HEK293 (cell line): ENCODE measurements at regions not wholly inside any gene's neighbourhood (a gene's known extent, or its start where the extent isn't known, plus 50 kb on each side); places are given as distances from the start of the nearest gene placed in this dataset.

Experiments used
- CTCF ChIA-PET: fragments of 350-600 bp; formaldehyde crosslinking; extraction: SDS; loops from one replicate; lab custom pipeline; 2021; ENCODE audit warnings: antibody characterized with exemption; lab: Yijun Ruan, JAX
- POLR2A ChIA-PET: fragments of 300-600 bp; formaldehyde crosslinking; extraction: SDS; loops from one replicate; lab custom pipeline; 2020; ENCODE audit warnings: antibody characterized with exemption, inconsistent platforms; lab: Yijun Ruan, JAX
- H3K27ac ChIP-seq: fragments of 200-500 bp; sonication (Bioruptor generic); 2 replicates; pipeline ENCODE4 v1.5.1; 2014; ENCODE audit warnings: low read depth, low read length, control low read depth, inconsistent platforms; ENCODE audit errors: extremely low read depth
- H3K36me3 ChIP-seq, 2 experiments: fragments of 200-500 bp in 1 of 2; sonication (Bioruptor generic) in 1 of 2; 1 replicate in 1 of 2; 2 replicates in 1 of 2; pipeline ENCODE4 v1.5.1; 2014 to 2017; ENCODE audit warnings: inconsistent platforms in 2 of 2, low read length in 2 of 2; ENCODE audit not compliant: control insufficient read depth in 2 of 2, insufficient read depth in 1 of 2
- H3K4me1 ChIP-seq: fragments of 200-500 bp; sonication (Bioruptor generic); 2 replicates; pipeline ENCODE4 v1.5.1; 2014; ENCODE audit warnings: mild to moderate bottlenecking, low read length, inconsistent platforms; ENCODE audit not compliant: control insufficient read depth, insufficient read depth
- H3K4me3 ChIP-seq: 2 replicates; pipeline ENCODE4 v1.5.1; 2011; ENCODE audit warnings: low read depth, mild to moderate bottlenecking, control low read depth, low read length, moderate library complexity
- H3K9me3 ChIP-seq: fragments of 200-500 bp; sonication (Bioruptor generic); 2 replicates; pipeline ENCODE4 v1.5.1; 2014; ENCODE audit warnings: low read depth, low read length, inconsistent platforms; ENCODE audit not compliant: control insufficient read depth, insufficient read depth
- BCL11B ChIP-seq: fragments of 450-650 bp; formaldehyde crosslinking; IDR thresholded peaks from 2 replicates; pipeline ENCODE4 v1.5.1; 2016; ENCODE audit warnings: low read depth, missing biosample characterization, missing genetic modification characterization
- GLIS1 ChIP-seq: fragments of 450-650 bp; formaldehyde crosslinking; IDR thresholded peaks from 2 replicates; pipeline ENCODE4 v1.5.1; 2016; ENCODE audit warnings: missing biosample characterization, missing genetic modification characterization
- KLF7 ChIP-seq: fragments of 450-650 bp; formaldehyde crosslinking; IDR thresholded peaks from 2 replicates; pipeline ENCODE4 v1.5.1; 2016; ENCODE audit warnings: missing biosample characterization, missing genetic modification characterization, borderline replicate concordance
- SALL2 ChIP-seq: fragments of 450-650 bp; formaldehyde crosslinking; IDR thresholded peaks from 2 replicates; pipeline ENCODE4 v1.5.0; 2017; ENCODE audit warnings: missing biosample characterization, mild to moderate bottlenecking, missing genetic modification characterization, borderline replicate concordance
- YY1 ChIP-seq: fragments of 450-650 bp; formaldehyde crosslinking; IDR thresholded peaks from 2 replicates; pipeline ENCODE4 v1.5.1; 2018; ENCODE audit warnings: missing biosample characterization, missing genetic modification characterization
- ZBTB20 ChIP-seq: fragments of 450-650 bp; formaldehyde crosslinking; IDR thresholded peaks from 2 replicates; pipeline ENCODE4 v1.5.1; 2016; ENCODE audit warnings: missing biosample characterization, missing genetic modification characterization
- ZFP3 ChIP-seq: fragments of 450-650 bp; formaldehyde crosslinking; IDR thresholded peaks from 2 replicates; pipeline ENCODE4 v1.5.1; 2016; ENCODE audit warnings: low read depth, missing biosample characterization, missing genetic modification characterization
- ZNF10 ChIP-seq: fragments of 450-650 bp; formaldehyde crosslinking; IDR thresholded peaks from 2 replicates; pipeline ENCODE4 v1.5.1; 2017; ENCODE audit warnings: missing biosample characterization, missing genetic modification characterization
- ZNF132 ChIP-seq: fragments of 450-650 bp; formaldehyde crosslinking; IDR thresholded peaks from 2 replicates; pipeline ENCODE4 v1.5.1; 2017; ENCODE audit warnings: missing biosample characterization, missing genetic modification characterization, borderline replicate concordance
- ZNF138 ChIP-seq: fragments of 450-650 bp; formaldehyde crosslinking; IDR thresholded peaks from 2 replicates; pipeline ENCODE4 v1.5.1; 2016; ENCODE audit warnings: missing biosample characterization, missing genetic modification characterization, borderline replicate concordance
- ZNF202 ChIP-seq: fragments of 450-650 bp; formaldehyde crosslinking; IDR thresholded peaks from 2 replicates; pipeline ENCODE4 v1.5.1; 2016; ENCODE audit warnings: missing biosample characterization, missing genetic modification characterization, borderline replicate concordance
- ZNF211 ChIP-seq: fragments of 450-650 bp; formaldehyde crosslinking; IDR thresholded peaks from 2 replicates; pipeline ENCODE4 v1.5.1; 2016; ENCODE audit warnings: low read depth, missing biosample characterization, missing genetic modification characterization
- ZNF221 ChIP-seq: fragments of 450-650 bp; formaldehyde crosslinking; IDR thresholded peaks from 2 replicates; pipeline ENCODE4 v1.5.1; 2017; ENCODE audit warnings: missing biosample characterization, missing genetic modification characterization, borderline replicate concordance
- ZNF335 ChIP-seq: fragments of 450-650 bp; formaldehyde crosslinking; conservative IDR thresholded peaks from 2 replicates; pipeline ENCODE4 v1.5.1; 2016; ENCODE audit warnings: missing biosample characterization, missing genetic modification characterization
- ZNF398 ChIP-seq: fragments of 450-650 bp; formaldehyde crosslinking; IDR thresholded peaks from 2 replicates; pipeline ENCODE4 v1.5.1; 2017; ENCODE audit warnings: missing biosample characterization, missing genetic modification characterization
- ZNF48 ChIP-seq: fragments of 450-650 bp; formaldehyde crosslinking; IDR thresholded peaks from 2 replicates; pipeline ENCODE4 v1.5.1; 2016; ENCODE audit warnings: missing biosample characterization, missing genetic modification characterization
- ZNF529 ChIP-seq: fragments of 450-650 bp; formaldehyde crosslinking; IDR thresholded peaks from 2 replicates; pipeline ENCODE4 v1.5.1; 2017; ENCODE audit warnings: missing genetic modification characterization, missing biosample characterization; ENCODE audit not compliant: insufficient replicate concordance
- ZNF549 ChIP-seq: fragments of 450-650 bp; IDR thresholded peaks from 2 replicates; pipeline ENCODE4 v1.5.1; 2018; ENCODE audit warnings: missing biosample characterization, missing genetic modification characterization, mild to moderate bottlenecking, inconsistent platforms, moderate library complexity
- ZNF623 ChIP-seq: fragments of 450-650 bp; formaldehyde crosslinking; IDR thresholded peaks from 2 replicates; pipeline ENCODE4 v1.5.1; 2016; ENCODE audit warnings: missing biosample characterization, missing genetic modification characterization
- ZNF670 ChIP-seq: fragments of 450-650 bp; formaldehyde crosslinking; IDR thresholded peaks from 2 replicates; pipeline ENCODE4 v1.5.1; 2016; ENCODE audit warnings: missing biosample characterization, missing genetic modification characterization, low read depth
- ZNF677 ChIP-seq: fragments of 450-650 bp; IDR thresholded peaks from 2 replicates; pipeline ENCODE4 v1.5.0; 2018; ENCODE audit warnings: missing biosample characterization, mild to moderate bottlenecking, missing genetic modification characterization, moderate library complexity
- ZNF707 ChIP-seq: fragments of 450-650 bp; formaldehyde crosslinking; IDR thresholded peaks from 2 replicates; pipeline ENCODE4 v1.5.1; 2016; ENCODE audit warnings: missing biosample characterization, missing genetic modification characterization
- ZSCAN23 ChIP-seq: fragments of 450-650 bp; formaldehyde crosslinking; IDR thresholded peaks from 2 replicates; pipeline ENCODE4 v1.5.1; 2016; ENCODE audit warnings: missing biosample characterization, missing genetic modification characterization
- TF ChIP-seq, protein P1 (sequence below): fragments of 450-650 bp; formaldehyde crosslinking; IDR thresholded peaks from 2 replicates; pipeline ENCODE4 v1.5.1; 2016; ENCODE audit warnings: missing biosample characterization, missing genetic modification characterization
- TF ChIP-seq, protein P2 (sequence below): fragments of 450-650 bp; formaldehyde crosslinking; IDR thresholded peaks from 2 replicates; pipeline ENCODE4 v1.5.1; 2016; ENCODE audit warnings: missing biosample characterization, missing genetic modification characterization

DNA sequence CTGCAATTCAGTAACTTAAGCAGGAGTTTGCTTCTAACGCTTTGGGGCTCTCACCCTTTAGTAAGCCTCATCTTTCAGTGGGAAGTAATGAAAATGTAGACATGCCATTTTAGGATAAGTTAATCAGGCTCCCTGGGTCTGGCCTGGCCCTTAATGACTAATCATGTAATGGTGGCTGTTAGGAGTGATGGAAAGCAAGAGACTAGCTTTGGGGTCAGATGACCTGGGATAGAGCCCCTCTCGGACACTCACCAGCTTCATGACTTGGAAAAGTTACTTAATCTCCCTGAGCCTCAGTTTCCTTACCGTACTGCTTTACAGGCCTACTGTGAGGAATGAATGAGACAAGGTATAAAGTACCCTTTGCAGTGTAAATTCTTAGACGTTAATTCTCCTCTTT is 194.4 kb downstream of the LPIN1 start (continued):
- TF ChIP-seq SALL2: no peak
- no peak for TF ChIP-seq GLIS1 (tag by site-specific recombination)
- no peak for TF ChIP-seq BCL11B (tag by site-specific recombination)
- TF ChIP-seq, protein P1, sequence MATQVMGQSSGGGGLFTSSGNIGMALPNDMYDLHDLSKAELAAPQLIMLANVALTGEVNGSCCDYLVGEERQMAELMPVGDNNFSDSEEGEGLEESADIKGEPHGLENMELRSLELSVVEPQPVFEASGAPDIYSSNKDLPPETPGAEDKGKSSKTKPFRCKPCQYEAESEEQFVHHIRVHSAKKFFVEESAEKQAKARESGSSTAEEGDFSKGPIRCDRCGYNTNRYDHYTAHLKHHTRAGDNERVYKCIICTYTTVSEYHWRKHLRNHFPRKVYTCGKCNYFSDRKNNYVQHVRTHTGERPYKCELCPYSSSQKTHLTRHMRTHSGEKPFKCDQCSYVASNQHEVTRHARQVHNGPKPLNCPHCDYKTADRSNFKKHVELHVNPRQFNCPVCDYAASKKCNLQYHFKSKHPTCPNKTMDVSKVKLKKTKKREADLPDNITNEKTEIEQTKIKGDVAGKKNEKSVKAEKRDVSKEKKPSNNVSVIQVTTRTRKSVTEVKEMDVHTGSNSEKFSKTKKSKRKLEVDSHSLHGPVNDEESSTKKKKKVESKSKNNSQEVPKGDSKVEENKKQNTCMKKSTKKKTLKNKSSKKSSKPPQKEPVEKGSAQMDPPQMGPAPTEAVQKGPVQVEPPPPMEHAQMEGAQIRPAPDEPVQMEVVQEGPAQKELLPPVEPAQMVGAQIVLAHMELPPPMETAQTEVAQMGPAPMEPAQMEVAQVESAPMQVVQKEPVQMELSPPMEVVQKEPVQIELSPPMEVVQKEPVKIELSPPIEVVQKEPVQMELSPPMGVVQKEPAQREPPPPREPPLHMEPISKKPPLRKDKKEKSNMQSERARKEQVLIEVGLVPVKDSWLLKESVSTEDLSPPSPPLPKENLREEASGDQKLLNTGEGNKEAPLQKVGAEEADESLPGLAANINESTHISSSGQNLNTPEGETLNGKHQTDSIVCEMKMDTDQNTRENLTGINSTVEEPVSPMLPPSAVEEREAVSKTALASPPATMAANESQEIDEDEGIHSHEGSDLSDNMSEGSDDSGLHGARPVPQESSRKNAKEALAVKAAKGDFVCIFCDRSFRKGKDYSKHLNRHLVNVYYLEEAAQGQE (tag by site-specific recombination): no peak
- TF ChIP-seq ZSCAN23: no peak
- TF ChIP-seq ZNF48 (tag by site-specific recombination): no peak
- TF ChIP-seq ZNF677: no peak
- TF ChIP-seq ZNF707 (tag by site-specific recombination): no peak
- TF ChIP-seq ZNF10: no peak
- no peak for TF ChIP-seq ZNF549 (tag by site-specific recombination)
- no peak for TF ChIP-seq ZFP3

DNA sequence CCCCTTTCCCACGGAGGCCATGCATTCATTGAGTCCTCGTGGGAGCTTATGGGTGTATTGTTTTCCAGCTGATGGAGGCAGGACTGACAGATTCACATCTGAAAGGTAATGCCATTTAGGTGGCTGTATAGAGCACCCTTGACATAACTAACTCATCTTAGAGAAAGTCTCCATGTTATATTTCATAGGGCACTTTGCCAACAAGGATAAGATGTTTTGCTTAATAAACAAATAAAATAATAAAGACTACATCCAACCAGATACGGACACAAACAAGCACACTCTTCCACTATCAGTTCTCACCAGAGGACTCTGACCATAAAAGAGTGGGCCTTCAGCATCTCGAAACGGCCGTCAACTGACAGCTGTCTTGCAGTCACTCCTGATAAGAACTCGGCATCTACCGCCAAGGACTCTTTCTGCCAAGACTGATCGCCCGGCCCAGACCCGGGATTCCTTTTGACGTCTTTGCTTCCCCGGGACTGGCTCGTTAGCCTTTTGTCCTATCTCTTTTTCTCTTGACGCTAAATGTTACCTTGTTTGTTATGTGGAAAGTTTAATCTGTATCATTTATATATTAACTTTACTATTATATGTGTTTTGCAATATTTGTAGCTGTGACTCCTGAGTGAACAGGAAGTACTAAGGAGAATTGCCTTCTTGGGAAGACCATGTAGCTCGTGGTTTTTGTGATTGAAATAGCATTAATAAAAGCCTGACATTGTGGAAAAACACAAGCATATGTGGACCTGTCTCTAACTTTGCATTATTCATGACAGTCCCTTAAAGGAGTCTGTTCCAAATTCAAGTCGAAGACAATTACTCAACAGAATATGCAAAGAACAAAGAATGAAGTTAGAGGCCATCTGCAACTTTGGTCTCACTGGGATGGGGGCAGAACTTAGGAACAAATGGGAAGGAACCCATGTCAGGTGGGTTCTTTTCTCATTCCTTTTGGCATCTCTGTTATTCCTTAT is 195.1 kb downstream of the LPIN1 start:
- CTCF ChIA-PET: no interaction called here
- no peaks in the 10 kb centered on the region for H3K4me1 ChIP-seq
- TF ChIP-seq ZNF670 (tag by site-specific recombination): no peak
- TF ChIP-seq ZNF221 (tag by site-specific recombination): no peak
- no peak for TF ChIP-seq ZNF529
- no peak for TF ChIP-seq ZNF623 (tag by site-specific recombination)
- no peak for TF ChIP-seq ZNF132
- TF ChIP-seq ZNF211 (tag by site-specific recombination): no peak
- no peak for TF ChIP-seq ZNF202 (tag by site-specific recombination)
- TF ChIP-seq ZNF138 (tag by site-specific recombination): no peak
- no peak for TF ChIP-seq ZFP3
- TF ChIP-seq, protein P2, sequence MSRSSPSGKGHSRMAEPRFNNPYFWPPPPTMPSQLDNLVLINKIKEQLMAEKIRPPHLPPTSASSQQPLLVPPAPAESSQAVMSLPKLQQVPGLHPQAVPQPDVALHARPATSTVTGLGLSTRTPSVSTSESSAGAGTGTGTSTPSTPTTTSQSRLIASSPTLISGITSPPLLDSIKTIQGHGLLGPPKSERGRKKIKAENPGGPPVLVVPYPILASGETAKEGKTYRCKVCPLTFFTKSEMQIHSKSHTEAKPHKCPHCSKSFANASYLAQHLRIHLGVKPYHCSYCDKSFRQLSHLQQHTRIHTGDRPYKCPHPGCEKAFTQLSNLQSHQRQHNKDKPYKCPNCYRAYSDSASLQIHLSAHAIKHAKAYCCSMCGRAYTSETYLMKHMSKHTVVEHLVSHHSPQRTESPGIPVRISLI (tag by site-specific recombination): no peak
- POLR2A ChIA-PET: no interaction called here
- H3K36me3 ChIP-seq: no peaks in the 10 kb centered on the region
- H3K27ac ChIP-seq: no peak overlapping the region
- H3K4me3 ChIP-seq: no peak overlapping the region
- H3K9me3 ChIP-seq: no peaks in the 10 kb centered on the region

- Histone ChIP-seq H3K4me3 (no peak overlapping the region), H3K4me1 (no peaks in the 10 kb centered on the region), H3K9me3 (no peaks in the 10 kb centered on the region), H3K36me3 (no peaks in the 10 kb centered on the region), H3K27ac (no peak overlapping the region)
- TF ChIP-seq ZNF335 (tag by site-specific recombination) (no peak), KLF7 (tag by site-specific recombination) (no peak), BCL11B (tag by site-specific recombination) (no peak), ZNF398 (tag by site-specific recombination) (no peak), YY1 (no peak), ZBTB20 (tag by site-specific recombination) (no peak)
- ChIA-PET CTCF (no interaction called here), POLR2A (no interaction called here)
Measured at GRCh38 chr2:11942178-11942569, 195.7 kb downstream of the LPIN1 start.
